GM12872 (cell line): ENCODE measurements at regions not wholly inside any gene's neighbourhood (a gene's known extent, or its start where the extent isn't known, plus 50 kb on each side); places are given as distances from the start of the nearest gene placed in this dataset.

Source experiments
- TF ChIP-seq, protein P1 (sequence below): IDR thresholded peaks from 3 replicates; pipeline ENCODE4 v1.5.1; 2011; ENCODE audit warnings: low read depth, mild to moderate bottlenecking, low read length, moderate library complexity; ENCODE audit not compliant: insufficient read depth

- TF ChIP-seq, protein P1, sequence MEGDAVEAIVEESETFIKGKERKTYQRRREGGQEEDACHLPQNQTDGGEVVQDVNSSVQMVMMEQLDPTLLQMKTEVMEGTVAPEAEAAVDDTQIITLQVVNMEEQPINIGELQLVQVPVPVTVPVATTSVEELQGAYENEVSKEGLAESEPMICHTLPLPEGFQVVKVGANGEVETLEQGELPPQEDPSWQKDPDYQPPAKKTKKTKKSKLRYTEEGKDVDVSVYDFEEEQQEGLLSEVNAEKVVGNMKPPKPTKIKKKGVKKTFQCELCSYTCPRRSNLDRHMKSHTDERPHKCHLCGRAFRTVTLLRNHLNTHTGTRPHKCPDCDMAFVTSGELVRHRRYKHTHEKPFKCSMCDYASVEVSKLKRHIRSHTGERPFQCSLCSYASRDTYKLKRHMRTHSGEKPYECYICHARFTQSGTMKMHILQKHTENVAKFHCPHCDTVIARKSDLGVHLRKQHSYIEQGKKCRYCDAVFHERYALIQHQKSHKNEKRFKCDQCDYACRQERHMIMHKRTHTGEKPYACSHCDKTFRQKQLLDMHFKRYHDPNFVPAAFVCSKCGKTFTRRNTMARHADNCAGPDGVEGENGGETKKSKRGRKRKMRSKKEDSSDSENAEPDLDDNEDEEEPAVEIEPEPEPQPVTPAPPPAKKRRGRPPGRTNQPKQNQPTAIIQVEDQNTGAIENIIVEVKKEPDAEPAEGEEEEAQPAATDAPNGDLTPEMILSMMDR, result no peak
These were observed 344.2 kb downstream of the LPIN1 start for GRCh38 chr2:12090590-12090989.

DNA sequence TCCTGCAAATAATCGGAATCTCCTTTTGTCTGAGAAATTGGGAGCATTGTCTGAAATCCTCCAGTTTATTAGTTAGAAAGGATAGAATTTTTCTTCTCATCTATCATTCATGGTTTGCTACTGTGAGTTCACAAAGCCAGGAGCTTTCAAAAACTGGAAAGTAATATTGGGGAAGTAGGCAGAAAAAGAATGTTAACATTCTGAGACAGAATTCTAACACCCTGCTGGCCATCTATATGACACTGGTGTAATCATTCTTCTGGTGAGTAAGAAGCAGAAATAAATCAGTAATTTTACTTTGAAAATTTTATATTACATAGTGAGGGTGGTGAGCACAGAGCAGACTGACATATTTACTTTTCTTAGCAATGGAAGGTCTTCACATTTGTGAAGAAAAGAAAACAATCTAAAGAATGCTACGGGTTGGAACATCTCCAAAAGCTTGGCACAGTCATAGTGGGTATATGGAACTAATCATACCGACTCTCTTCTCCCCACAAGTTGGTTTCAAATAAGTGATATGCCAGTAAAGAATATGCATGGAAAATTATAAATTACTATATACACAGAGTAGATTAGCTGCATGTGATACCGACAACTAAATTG lies 344.9 kb downstream of the LPIN1 start:
- TF ChIP-seq, protein P1, result no peak

- TF ChIP-seq, protein P1, result no peak
These were observed 347.7 kb downstream of the LPIN1 start for GRCh38 chr2:12094134-12094533.

DNA sequence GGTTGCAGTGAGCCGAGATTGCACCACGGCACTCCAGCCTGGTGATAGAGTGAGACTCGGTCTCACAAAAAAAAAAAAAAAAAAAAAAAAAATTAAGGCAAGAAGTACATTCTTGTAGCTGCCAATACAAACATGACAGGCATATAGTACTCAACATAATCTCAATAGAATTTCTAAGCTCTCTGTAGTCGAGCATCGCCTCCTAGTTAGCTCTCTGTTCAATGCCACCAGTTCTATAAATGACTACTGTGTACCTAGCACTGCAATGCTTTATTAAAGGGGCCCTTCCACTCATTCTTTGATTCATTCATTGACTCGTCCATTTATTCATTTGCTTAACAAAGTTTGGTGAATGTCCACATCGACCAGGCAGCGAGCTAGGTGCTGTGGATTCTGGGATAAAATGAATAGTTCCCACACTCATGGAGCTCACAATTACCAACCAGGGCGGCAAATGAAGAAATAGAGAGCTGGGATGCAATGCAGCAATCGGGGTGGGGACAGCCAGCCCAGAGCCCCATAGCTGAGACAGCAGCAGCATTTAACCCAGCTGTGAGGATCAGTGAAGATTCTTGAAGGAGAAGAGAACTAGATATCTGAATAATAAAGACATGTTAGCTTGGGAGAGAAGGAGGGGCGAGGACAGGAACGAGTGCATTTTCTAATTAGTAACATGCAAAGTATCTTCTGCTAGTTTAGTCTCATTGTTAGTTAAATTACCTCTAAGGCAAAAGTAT lies 349.8 kb downstream of the LPIN1 start:
- TF ChIP-seq, protein P1, result no peak

DNA sequence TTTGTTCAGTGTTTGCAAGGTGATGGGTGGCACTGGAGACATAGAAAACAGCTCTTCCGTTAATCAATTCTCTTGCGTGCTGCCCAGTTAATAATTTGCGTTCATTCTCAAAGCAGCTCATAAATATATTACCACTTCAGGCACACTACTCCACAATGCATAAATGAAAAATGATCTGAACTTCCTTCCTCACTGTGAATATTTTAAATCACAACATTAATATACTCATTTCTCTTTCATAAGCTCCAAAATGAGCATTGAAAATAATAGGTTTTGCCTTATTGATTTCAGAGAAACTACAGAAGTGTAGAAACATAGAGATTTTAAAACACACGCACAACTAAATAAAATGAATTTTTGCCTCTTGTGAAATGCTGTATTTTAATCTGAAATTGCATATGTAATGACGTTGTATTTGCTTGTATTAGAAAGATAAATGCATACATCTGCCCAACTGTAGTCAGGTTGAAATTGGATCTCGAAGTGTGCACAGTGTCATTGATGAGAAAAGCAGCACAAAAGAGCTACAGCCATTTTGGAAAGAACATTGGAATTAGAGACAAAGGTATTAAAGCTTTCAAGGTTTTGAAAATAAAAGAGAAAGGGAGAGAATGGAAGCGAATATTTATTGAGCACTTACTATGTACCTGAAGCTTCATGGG lies 350.5 kb downstream of the LPIN1 start:
- TF ChIP-seq, protein P1, result no peak

DNA sequence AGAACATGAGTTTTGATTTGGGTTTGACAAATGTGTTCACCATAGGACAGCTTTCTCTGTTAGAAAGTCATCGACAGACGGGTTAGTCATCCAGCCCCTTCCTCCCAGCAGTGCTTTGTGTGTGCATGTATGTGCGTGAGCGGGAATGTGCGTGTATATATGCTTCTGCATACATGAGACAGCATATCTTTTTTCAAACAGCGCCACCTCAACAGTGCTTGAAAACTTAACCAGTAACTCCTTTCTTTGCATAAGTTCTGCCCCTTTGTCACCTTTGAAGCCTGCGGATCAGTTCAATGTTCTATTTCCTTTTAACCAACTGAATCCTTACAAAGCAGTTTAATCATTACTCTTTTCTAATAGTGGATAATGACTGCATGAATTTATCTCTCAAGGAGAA lies 351.4 kb downstream of the LPIN1 start:
- TF ChIP-seq, protein P1, result no peak

DNA sequence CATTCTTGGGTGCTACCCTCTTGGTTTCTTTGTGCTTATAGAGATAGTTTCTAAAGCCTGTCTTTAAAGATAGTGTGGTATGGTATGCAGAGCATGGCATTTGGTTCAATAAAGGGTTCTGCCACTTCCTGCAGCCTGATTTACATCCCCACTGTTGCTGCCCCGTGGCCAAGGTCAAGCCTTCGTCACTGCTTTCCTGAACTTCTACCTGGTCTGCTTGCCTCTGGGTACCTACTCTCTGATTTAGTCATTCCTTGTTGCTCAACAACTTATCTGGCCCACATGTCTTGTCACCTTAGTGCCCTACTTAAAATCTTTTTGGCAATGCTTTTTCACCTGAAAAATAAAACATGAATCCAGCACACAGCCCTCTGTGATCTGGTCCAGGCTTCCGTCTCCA lies 352.9 kb downstream of the LPIN1 start:
- TF ChIP-seq, protein P1, result no peak
